Upper lobe of left lung (tissue), 6 donors: ENCODE measurements at regions not wholly inside any gene's neighbourhood (a gene's known extent, or its start where the extent isn't known, plus 50 kb on each side); places are given as distances from the start of the nearest gene placed in this dataset.

Experiments used
- ATAC-seq, 2 donors: fragments of 200-7000 bp; cut with Tn5 transposase; one replicate each; pipeline ENCODE4 v1.9.1; 2022; ENCODE audit warnings: mild to moderate bottlenecking in 2 of 2, moderate library complexity in 2 of 2; ENCODE audit not compliant: low FRiP score in 2 of 2
- DNase-seq, 2 donors: peaks; one replicate each; pipeline ENCODE4 v3.0.0-alpha.2; 2019 to 2020
- H3K27ac ChIP-seq, 4 donors: fragments of 200-600 bp; sonication (generic); one replicate each; pipeline ENCODE4 v1.5.1; 2016 to 2019
- H3K27me3 ChIP-seq, 4 donors: fragments of 200-600 bp; sonication (generic); one replicate each; pipeline ENCODE4 v1.5.1; 2017 to 2019
- H3K36me3 ChIP-seq, 4 donors: fragments of 200-600 bp; sonication (generic); one replicate each; pipeline ENCODE4 v1.5.1; 2016 to 2019
- H3K4me1 ChIP-seq, 4 donors: fragments of 200-600 bp; sonication (generic); one replicate each; pipeline ENCODE4 v1.5.1; 2018 to 2019
- H3K4me3 ChIP-seq, 4 donors: fragments of 200-600 bp; sonication (generic); one replicate each; pipeline ENCODE4 v1.5.1; 2017 to 2019; ENCODE audit warnings: mild to moderate bottlenecking in 2 of 4, moderate library complexity in 1 of 4
- H3K9me3 ChIP-seq, 4 donors: fragments of 200-600 bp; sonication (generic); one replicate each; pipeline ENCODE4 v1.5.1; 2018 to 2019
- EP300 ChIP-seq, 4 donors: sonication (generic); formaldehyde crosslinking; IDR thresholded peaks; one replicate each; pipeline ENCODE4 v1.5.1; 2017; ENCODE audit warnings: antibody characterized with exemption in 4 of 4, control low read depth in 2 of 4
- POLR2A ChIP-seq, 4 donors: fragments of 450-650 bp; IDR thresholded peaks; one replicate each; pipeline ENCODE4 v1.5.1; 2016 to 2017; ENCODE audit warnings: antibody characterized with exemption in 4 of 4, mild to moderate bottlenecking in 2 of 4
- POLR2AphosphoS5 ChIP-seq, 2 donors: sonication (generic); formaldehyde crosslinking; IDR thresholded peaks; one replicate each; pipeline ENCODE4 v1.5.1; 2017; ENCODE audit warnings: antibody characterized with exemption in 2 of 2
- WGBS, 2 donors: methylation state at CpG; one replicate each; pipeline ENCODE4 v1.1.5; 2017 to 2018; 5-methylcytosine and 5-hydroxymethylcytosine counted together
- TF ChIP-seq, protein P1 (sequence below), 6 experiments: fragments of 450-650 bp in 4 of 6; fragments of 200-600 bp in 2 of 6; sonication (generic) in 2 of 6; IDR thresholded peaks; one replicate each; pipeline ENCODE4 v1.5.1; 2016 to 2019; ENCODE audit warnings: antibody characterized with exemption in 6 of 6
- donor health status: DM: no; HTN: no; CAD: no; lungs with moderate emphysema.
- donor health status: DM: no; HTN: yes; CAD: no; lungs with severe emphysema.

DNA sequence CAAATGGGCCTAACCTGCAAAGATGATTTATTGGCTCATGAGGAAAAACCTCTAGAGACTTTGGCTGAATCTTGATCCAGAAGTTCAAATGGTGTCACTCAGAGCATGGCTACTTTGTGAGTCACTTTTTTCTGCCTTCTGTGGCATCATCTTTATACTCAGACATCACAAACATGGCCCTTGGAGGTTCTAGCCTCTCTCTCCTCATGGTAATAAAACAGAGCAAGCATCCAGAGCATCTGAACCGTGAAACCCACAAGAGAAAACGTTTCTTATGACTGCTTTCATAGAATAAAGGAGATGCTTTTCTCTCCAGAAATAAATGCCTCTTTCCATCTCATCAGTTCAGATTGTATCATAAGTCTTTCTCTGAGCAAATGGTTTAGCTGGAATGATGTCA is 780.3 kb downstream of the KCTD16 start:
- no peaks in the 10 kb centered on the region for H3K36me3 ChIP-seq
- no peak overlapping the region for H3K27ac ChIP-seq
- WGBS, 2 donors, result 55 to 79% methylated on average over 2 of the region's 2 CpGs
- H3K27me3 ChIP-seq, result no peaks in the 10 kb centered on the region
- H3K4me1 ChIP-seq, result no peaks in the 10 kb centered on the region
- DNase-seq (no peak), ATAC-seq (no peak)
- H3K4me3 ChIP-seq, result no peak overlapping the region
- TF ChIP-seq, protein P1, sequence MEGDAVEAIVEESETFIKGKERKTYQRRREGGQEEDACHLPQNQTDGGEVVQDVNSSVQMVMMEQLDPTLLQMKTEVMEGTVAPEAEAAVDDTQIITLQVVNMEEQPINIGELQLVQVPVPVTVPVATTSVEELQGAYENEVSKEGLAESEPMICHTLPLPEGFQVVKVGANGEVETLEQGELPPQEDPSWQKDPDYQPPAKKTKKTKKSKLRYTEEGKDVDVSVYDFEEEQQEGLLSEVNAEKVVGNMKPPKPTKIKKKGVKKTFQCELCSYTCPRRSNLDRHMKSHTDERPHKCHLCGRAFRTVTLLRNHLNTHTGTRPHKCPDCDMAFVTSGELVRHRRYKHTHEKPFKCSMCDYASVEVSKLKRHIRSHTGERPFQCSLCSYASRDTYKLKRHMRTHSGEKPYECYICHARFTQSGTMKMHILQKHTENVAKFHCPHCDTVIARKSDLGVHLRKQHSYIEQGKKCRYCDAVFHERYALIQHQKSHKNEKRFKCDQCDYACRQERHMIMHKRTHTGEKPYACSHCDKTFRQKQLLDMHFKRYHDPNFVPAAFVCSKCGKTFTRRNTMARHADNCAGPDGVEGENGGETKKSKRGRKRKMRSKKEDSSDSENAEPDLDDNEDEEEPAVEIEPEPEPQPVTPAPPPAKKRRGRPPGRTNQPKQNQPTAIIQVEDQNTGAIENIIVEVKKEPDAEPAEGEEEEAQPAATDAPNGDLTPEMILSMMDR (IDR thresholded peaks at IDR 0.05), result no peak
- TF ChIP-seq POLR2A (IDR thresholded peaks at IDR 0.05), result no peak
- no peak for TF ChIP-seq EP300 (IDR thresholded peaks at IDR 0.05)
- TF ChIP-seq POLR2AphosphoS5 (IDR thresholded peaks at IDR 0.05), result no peak
- H3K9me3 ChIP-seq, result no peaks in the 10 kb centered on the region

DNA sequence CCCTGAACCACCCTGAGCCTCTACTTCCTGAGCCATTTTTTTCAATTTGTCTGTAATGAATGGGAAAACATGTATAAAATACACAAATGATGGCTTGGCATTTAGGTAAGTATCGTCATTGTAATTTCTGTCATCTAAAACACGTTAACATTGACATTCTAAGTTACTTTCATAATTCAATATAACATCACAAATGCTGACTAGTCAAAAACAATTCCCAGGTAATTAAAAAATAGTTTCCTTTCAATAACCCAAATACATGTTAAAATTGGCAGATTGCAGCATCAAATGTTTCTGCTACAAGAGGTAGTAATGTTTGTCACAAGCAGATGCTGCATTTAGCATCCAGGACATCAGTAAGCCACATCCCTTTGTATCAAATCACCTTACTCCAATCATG is 776.4 kb downstream of the KCTD16 start:
- H3K27ac ChIP-seq, result no peak overlapping the region
- 79 to 84% methylated on average over 2 of the region's 2 CpGs for WGBS, 2 donors
- H3K27me3 ChIP-seq, result no peaks in the 10 kb centered on the region
- ATAC-seq, result no peak
- no peaks in the 10 kb centered on the region for H3K4me1 ChIP-seq
- no peaks in the 10 kb centered on the region for H3K9me3 ChIP-seq
- TF ChIP-seq POLR2A (IDR thresholded peaks at IDR 0.05) (no peak), EP300 (IDR thresholded peaks at IDR 0.05) (no peak), POLR2AphosphoS5 (IDR thresholded peaks at IDR 0.05) (no peak)
- TF ChIP-seq, protein P1 (IDR thresholded peaks at IDR 0.05), result no peak
- H3K4me3 ChIP-seq, result no peak overlapping the region
- DNase-seq, result no peak
- H3K36me3 ChIP-seq, result no peaks in the 10 kb centered on the region

DNA sequence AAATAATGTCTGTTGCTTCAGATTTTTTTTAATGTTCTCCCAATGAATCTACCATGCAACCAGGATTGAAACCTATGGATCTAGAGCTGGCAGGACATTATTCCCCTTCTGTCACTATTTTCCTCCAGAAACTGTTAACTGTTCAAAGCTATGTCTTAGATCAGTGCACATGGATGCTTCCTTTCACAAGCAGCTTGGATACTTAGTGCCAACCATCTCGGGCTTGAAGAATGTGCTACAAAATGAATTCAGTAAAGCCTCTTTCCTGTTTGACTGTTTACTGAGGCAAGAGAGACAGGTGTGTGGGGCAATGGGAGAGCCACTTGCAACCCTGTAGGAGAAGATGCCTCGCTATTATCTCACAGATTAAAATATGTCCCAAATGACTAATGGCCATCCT is 774.8 kb downstream of the KCTD16 start:
- no peak for DNase-seq
- TF ChIP-seq EP300 (IDR thresholded peaks at IDR 0.05), result no peak
- TF ChIP-seq, protein P1 (IDR thresholded peaks at IDR 0.05), result no peak
- no peak for TF ChIP-seq POLR2A (IDR thresholded peaks at IDR 0.05)
- no peak for TF ChIP-seq POLR2AphosphoS5 (IDR thresholded peaks at IDR 0.05)

DNA sequence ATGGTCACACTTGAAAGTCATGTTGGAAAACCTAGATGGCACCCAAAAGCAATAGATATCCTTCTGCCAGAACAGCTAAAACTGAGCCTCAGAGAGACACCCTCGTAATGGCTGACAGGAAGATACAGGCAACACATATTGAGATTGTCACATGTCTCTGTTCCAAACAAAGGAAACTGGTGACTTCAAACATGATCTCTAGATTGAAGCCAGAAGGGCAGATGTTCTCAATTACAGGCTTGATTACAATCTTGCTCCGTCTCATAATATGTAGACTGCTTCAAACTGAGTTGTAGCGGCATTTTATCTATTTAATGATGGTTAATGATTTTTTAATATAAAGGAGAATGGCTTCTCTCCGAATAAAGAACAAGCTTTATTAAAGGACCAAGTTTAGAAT is 774.3 kb downstream of the KCTD16 start:
- DNase-seq, result no peak
- 54 to 60% methylated on average over 4 of the region's 4 CpGs for WGBS, 2 donors
- Histone ChIP-seq H3K27ac (no peak overlapping the region), H3K27me3 (no peaks in the 10 kb centered on the region), H3K36me3 (no peaks in the 10 kb centered on the region), H3K4me3 (no peak overlapping the region), H3K9me3 (no peaks in the 10 kb centered on the region), H3K4me1 (no peaks in the 10 kb centered on the region)
- TF ChIP-seq EP300 (IDR thresholded peaks at IDR 0.05) (no peak), POLR2AphosphoS5 (IDR thresholded peaks at IDR 0.05) (no peak), POLR2A (IDR thresholded peaks at IDR 0.05) (no peak)
- TF ChIP-seq, protein P1 (IDR thresholded peaks at IDR 0.05), result no peak
- no peak for ATAC-seq

More for the DNA sequence above, 774.8 kb downstream of the KCTD16 start:
- 54 to 71% methylated on average over 2 of the region's 2 CpGs for WGBS, 2 donors
- Histone ChIP-seq H3K36me3 (no peaks in the 10 kb centered on the region), H3K27ac (no peak overlapping the region), H3K27me3 (no peaks in the 10 kb centered on the region), H3K9me3 (no peaks in the 10 kb centered on the region), H3K4me3 (no peak overlapping the region), H3K4me1 (no peaks in the 10 kb centered on the region)
- ATAC-seq, result no peak

DNA sequence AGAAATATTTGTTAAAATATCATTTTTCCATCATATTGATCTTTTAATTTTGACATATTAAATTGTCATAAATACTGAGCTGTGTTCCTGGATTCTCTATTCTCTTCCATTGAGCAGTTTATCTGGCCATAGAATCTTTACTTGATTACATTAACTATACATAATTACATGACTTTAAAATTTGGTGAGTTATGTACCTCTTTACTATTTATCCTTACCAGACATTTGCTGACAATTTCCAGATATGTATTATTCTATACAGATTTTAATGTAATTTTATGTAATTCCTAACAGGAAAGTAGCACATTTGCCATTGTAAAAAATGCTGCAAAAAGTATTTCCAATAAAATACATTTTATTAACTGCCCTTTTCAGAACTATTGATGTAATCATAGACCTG is 770.3 kb downstream of the KCTD16 start:
- H3K9me3 ChIP-seq, result no peaks in the 10 kb centered on the region
- no peak overlapping the region for H3K4me3 ChIP-seq
- no peak overlapping the region for H3K27ac ChIP-seq
- DNase-seq, result no peak
- H3K4me1 ChIP-seq, result no peaks in the 10 kb centered on the region
- H3K27me3 ChIP-seq, result no peaks in the 10 kb centered on the region
- TF ChIP-seq POLR2A (IDR thresholded peaks at IDR 0.05) (no peak), EP300 (IDR thresholded peaks at IDR 0.05) (no peak), POLR2AphosphoS5 (IDR thresholded peaks at IDR 0.05) (no peak)
- TF ChIP-seq, protein P1 (IDR thresholded peaks at IDR 0.05), result no peak
- no peak for ATAC-seq
- no peaks in the 10 kb centered on the region for H3K36me3 ChIP-seq
